Stimulated activated CD8-positive, alpha-beta memory T cell treated with anti-CD3 and anti-CD28 coated beads, Interleukin-15, amount 100 ng/mL, for 1 hour (primary cell): ENCODE measurements at regions not wholly inside any gene's neighbourhood (a gene's known extent, or its start where the extent isn't known, plus 50 kb on each side); places are given as distances from the start of the nearest gene placed in this dataset.
"Not testable (repeated sequence)": the region's sequence is repeated elsewhere in the genome, so short reads cannot be mapped to it uniquely, and the experiment has no call there.

Experiments used
- DNase-seq: peaks from one replicate; pipeline ENCODE4 v3.0.0-alpha.2; 2020; ENCODE audit warnings: low read depth

DNA sequence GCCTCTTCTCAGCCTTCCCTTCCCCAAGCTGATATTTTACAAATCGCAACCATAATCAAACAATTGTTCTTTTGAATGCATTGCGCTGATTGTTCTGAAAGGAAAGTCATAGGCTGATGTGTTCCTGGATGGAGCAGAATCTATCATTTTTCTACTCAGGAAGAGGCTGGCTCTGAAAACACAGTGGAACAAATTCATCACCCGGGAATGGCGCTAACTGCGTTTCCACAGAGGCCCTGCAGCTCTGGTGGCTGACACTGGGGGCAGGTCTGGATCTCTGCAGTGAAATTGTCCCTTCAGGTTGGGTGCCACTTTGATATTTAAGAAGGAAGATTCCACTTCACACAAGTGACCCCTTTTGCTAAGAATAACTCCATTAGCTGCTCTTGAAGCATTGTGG, 1060.8 kb downstream of the UQCRFS1 start:
- no peak for DNase-seq

DNA sequence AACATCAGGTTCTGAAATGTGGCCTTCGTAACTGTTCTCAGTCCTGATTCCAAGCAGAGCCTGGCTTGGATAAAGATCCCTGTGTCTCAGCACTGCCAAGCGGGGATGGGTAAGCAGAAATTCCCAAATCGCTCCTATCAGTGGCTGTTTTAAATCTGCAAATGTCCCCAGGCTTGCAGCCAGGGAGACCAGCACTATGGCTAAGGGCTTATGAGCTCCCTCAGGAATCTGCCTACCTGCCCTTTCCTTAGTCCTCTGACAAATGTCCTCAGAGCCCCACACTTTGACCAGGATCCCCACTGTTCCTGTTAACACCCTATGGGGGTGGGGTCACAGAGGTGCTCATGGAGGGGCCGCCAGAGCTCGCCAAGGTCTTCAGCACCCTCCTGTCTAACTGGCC, 1062.8 kb downstream of the UQCRFS1 start:
- DNase-seq = no peak

DNA sequence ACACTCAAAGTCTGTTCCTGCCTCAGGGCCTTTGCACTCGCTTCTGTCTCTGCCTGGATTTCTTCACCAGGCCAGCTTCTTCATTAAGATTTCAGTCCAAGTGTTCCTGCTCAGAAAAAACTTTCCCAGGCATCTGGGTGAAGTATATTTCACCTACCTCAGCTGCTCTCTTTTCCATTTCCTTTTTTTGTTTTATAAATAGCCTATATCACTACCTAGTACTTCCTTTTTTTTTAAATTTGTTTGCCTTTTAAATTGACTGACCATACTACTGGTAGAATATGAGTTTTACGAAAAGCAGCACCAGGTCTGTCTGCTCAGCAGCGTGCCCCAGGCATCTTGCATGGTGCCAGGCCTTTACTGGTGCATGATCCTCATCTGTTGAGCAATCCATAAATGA, 1064.4 kb downstream of the UQCRFS1 start:
- DNase-seq = no peak

DNA sequence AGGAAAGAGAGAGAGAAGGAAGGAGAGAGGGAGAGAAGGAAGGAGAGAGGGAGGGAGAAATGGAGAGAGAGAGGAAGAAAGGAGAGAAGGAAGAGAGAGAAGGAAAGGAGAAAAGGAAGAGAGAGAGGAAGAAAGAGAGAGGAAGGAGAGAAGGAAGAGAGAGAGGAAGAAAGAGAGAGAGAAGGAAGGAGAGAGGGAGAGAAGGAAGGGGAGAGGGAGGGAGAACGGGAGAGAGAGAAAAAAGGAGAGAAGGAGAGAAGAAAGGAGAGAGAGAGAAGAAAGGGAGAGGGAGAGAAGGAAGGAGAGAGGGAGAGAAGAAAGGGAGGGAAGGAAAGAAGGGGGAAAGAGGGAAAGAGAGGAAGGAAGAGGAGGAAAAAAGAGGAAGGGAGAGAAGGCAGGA, 1070.7 kb downstream of the UQCRFS1 start:
- no peak for DNase-seq

DNA sequence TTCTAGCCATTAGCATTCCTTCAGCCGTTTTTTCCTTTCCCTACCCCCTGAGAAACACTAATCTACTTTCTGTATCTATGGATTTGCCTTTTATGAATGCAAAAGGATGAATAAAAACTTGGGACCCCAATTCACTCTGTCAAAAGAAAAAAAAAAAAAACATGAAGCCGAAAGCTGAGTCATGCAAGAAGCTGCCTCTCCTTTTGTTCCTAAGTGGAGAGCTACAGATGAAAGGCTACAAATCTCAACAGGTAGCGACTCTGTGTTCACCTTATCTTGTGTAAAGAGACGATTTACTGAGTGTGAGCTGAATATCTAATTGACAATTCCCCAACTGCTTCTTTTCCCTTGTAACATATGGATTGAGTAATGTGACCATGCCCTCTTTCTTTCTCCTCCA, 1072.8 kb downstream of the UQCRFS1 start:
- DNase-seq = no peak

DNA sequence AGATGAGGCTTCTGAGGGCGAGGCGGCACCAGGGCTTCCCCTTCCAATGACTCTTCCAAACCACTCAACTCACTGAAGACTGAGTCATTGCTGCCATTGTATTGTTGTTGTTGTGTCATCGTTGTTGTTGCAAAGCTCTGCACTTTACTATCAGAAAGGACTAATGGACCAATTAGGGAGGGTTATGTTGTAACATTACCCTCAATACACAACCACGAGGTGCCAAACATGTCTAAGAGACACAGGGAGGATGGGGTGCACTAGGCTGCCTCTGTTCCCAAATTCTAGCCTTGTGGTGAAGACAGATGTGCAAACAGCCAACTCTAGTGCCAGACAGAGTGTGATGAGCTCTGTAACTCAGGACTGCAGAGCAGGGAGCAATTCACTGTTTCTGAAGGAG, 1075.2 kb downstream of the UQCRFS1 start:
- DNase-seq = no peak

DNA sequence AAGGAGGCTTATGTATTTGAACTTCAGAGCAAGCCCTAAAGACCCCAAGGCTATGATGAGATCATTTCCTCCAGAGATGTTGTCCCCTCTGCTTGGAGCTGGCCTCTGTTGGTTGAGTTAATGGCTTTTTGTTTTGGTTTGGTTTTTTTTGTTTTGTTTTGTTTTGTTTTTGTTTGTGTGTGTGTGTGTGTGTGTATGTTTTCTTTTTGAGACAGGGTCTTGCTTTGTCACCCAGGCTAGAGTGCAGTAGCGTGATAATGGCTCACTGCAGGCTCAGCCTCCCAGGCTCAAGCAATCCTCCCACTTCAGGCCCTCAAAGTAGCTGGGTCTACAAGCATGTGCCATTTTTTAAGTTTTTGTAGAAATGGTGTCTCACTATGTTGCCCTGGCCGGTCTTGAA, 1076.2 kb downstream of the UQCRFS1 start:
- DNase-seq = no peak

DNA sequence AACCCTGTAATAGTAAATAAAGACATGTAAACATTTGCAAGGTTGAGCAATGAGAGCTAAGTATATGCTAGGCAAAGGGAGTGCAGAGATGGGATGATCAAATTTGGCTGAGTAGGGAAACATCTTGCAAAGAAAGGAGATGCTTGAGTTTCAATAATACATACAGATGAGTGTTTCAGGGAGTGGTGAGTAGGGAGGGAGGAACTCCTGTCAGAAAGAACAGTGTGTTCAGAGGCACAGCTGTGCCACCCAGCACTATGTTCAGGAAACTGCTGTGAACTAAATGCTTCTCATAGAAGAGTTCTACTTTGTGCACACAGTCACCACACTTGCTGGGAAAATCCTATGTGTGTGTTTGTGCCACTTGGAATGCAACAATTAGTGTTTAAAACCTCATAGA, 1077.1 kb downstream of the UQCRFS1 start:
- DNase-seq = no peak

DNA sequence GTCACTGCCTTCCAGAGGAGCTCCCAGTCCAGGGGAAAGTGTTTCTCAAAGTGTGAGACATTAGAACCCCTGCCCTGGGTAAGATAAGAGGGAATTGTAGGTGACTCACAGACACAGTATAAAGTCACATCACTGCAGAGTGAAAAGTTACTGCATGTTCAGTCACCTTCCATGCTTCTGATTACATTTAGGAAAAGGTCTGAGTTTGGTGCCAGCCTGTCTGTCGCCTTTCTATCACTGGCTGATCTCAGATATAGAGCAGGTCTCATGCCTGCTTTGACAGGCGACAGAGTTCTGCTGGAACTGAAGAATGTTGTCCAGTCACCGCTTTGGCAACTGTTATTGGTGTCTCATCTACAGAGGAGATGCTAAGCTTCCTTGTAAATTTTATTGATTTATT, 1078.6 kb downstream of the UQCRFS1 start:
- no peak for DNase-seq

DNA sequence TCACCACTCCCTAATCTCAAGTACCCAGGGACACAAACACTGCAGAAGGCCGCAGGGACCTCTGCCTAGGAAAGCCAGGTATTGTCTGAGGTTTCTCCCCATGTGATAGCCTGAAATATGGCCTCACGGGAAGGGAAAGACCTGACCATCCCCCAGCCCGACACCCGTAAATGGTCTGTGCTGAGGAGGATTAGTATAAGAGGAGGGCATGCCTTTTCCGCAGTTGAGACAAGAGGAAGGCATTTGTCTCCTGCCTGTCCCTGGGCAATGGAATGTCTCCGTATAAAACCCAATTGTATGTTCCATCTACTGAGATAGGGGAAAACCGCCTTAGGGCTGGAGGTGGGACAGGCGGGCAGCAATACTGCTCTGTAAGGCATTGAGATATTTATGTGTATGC, 1082.1 kb downstream of the UQCRFS1 start:
- not testable (repeated sequence) for DNase-seq

DNA sequence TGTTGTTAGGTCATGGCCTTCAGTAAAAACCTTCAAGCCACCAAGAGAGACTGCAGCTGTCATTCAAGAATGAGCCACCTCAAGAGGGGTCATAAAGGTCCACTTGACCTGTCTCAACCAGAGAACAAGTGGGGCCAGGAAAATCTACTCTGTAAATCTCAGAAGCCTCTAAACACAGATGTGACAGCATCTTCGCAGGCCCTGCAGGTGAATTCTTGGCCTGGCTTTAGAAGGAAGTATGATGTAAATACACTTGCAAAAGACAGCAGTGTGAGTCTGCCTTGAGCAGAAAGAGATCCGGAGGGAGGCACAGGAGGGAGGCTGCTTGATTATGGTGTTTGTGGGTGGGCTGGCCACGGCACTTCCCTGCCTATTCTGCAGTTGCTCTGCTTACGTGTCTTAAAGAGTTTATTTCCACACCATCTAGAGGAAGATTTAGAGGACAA, 1082.9 kb downstream of the UQCRFS1 start:
- DNase-seq = no peak

DNA sequence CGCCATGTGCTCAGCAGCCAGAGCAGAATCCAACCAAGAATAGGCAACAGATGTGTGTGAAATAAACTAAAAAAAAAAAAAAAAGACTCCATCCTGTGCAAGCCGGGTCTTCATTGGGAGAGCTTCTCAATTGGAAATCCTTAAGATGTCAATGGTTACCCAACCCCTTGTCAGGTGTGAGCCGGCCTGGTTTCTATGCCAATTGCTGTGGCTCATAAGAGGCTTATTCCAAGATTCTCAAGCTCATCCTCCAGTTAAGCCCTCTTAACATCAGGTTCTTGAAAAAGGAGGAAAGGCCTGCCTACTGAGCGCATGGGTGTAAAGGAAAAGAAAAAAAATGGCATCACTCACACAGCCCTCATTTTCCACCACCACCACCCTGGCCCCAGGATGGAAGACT, 1084.6 kb downstream of the UQCRFS1 start:
- DNase-seq = no peak

DNA sequence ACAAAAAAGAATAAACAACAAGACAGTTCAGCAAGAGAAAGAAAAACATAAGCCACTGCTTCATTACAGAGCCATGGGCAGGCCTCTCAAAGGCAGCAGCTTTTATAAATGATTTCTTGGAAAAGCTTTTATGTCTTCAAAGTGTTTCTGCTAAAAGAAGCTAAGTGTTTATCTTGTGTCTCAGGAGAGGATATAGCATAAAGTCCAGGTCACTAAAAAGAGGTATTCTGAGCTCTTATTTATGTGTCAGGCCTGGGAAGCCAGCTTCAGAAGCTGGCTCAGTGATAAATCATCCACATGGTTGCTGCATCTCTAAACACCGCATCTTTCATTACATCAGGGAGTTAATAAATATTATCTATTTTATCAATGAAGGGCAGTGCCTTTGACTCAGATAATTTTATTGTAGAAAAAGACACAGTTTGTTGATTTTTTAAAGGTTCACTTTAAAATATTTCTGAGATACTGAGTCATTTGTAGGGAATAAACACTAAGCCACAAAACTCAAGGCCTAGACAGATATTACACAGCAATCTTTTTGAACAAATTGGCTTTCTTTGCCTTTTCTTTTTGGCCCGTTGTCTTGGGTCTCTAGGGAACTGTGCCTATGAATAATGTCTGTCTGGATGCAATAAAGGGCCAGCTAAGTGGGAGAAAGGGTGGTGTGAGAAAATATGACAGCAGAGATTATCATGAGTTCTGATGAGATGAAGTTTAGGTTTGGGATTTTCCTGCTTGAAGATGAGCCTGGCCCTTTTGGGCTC, 1086.6 kb downstream of the UQCRFS1 start:
- no peak for DNase-seq

DNA sequence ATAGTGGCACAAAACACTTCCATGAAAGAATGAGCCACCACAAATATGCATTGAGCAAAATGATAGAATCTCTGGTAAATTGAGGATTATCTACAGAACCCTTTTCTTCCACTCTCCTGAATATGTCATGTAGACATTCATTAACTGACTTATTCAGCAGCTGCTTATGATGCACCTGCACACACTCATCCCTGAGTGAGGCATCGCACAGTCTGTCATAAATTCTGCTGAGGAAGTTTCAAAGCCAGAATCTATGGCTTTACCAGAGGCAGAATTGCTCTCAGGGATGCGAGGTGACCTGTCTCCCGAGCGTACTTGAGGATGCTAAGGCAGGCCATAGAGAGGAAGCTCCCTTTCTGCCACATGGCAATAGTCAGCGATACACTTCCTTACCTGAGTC, 1090.2 kb downstream of the UQCRFS1 start:
- no peak for DNase-seq

DNA sequence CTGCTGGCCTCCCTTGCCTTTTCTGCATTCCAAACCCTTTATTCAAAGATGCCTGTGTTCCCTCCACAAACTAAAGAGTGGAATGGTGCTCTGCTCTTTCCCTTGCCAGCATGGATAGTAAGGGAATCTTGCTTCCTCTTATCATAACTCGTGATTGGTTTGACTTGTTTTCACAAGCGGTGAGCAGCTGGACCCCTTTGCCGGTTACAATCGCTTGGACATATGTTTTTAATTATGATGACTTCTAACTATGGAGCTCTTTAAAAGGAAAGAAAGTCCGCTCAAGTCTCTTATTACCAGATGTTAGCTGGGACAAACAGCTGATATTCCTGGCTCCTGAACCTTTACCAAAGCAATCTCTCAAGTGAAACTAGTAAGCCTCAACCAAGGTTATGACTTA, 1094.7 kb downstream of the UQCRFS1 start:
- no peak for DNase-seq

DNA sequence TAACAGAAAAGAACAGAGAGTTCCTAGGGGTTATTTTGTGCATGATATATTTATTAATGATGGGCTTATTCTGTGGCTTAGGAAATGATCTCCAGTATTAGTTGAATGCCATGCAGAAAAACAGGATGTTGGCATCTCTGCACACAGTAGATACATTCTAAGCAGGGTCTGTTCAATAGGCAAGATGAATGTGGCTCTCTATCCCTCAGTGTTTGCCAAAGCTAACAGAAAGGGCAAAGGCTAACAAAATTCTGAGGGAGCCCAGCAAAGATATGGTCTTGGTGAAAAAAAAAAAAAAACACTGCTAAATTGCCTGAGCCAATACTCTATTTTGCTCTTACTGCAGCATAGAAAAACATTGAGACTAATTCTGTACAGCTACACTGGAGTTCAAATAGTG, 1095.8 kb downstream of the UQCRFS1 start:
- no peak for DNase-seq

DNA sequence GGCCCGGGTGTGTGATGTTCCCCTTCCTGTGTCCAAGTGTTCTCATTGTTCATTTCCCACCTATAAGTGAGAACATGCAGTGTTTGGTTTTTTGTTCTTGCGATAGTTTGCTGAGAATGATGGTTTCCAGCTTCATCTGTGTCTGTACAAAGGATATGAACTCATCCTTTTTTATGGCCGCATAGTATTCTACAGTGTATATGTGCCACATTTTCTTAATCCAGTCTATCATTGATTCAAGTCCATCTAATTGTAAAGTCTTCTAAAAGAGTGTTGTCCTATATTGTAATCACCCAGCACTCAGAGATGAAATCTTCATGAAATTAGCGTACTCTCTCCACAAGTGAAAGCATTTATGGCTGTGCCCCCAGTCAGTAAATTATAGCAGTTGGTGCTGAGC, 1096.6 kb downstream of the UQCRFS1 start:
- DNase-seq = not testable (repeated sequence)

DNA sequence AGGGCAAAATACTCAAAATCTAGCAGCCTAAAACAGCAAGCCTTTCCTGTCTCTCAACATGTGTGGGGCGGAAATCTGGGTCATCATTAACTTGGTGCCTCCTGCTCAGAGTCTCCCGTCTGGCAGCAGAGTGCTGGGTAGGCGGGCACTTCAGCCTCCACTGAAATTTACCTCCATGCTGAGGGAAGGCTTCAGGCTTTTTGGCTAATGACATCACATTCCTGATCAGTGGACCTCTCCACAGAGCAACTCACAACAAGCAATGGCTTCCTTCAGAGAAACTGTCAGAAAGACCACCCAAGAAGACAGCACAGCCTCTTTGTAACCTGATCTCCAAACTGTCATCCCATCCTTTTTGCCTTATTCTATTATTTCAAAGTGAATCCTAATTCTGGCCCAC, 1109.0 kb downstream of the UQCRFS1 start:
- DNase-seq = no peak

DNA sequence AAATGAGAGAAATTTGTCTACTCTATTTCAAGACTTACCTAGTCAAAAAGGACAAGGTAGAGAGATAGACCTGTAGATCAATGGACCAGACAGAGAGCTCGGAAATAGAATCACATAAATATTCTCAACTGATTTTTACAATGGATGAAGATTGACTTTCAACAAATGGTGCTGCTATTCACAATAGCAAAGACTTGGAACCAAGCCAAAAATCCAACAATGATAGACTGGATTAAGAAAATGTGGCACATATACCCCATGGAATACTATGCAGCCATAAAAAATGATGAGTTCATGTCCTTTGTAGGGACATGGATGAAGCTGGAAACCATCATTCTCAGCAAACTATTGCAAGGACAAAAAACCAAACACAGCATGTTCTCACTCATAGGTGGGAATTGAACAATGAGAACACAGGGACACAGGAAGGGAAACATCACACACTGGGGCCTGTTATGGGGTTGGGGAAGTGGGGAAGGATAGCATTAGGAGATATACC, 1128.2 kb downstream of the UQCRFS1 start:
- DNase-seq = not testable (repeated sequence)

DNA sequence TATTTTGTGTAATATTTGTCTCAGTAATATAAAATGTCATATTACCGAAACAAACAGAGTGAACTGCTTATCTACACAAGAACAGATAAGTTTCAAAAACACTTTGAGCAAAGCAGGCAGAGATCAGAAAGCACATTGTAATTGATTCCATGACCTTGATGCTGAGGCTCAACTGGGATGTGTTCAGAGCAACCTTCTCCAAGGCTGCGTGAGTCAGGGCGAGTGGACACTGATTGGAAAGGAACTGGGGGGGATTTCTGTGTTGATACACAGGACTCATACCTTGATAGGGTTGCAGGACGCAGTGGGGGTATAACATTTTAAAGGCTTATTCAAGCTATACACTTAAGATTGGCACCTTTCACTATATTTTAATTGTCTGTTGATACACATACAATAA, 1136.3 kb downstream of the UQCRFS1 start:
- no peak for DNase-seq

DNA sequence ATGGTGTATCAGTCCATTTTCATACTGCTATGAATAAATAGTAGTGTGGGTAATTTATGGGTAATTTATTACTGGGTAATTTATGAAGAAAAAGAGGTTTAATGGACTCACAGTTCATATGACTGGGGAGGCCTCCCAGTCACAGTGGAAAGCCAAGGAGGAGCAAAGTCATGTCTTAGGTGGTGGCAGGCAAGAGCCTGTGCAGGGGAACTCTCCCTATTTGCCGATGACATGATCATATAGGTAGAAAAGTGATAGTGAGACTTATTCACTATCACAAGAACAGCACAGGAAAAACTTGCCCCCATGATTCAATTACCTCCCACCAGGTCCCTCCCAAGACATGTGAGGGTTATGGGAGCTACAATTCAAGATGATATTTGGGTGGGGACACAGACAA, 1137.7 kb downstream of the UQCRFS1 start:
- no peak for DNase-seq

DNA sequence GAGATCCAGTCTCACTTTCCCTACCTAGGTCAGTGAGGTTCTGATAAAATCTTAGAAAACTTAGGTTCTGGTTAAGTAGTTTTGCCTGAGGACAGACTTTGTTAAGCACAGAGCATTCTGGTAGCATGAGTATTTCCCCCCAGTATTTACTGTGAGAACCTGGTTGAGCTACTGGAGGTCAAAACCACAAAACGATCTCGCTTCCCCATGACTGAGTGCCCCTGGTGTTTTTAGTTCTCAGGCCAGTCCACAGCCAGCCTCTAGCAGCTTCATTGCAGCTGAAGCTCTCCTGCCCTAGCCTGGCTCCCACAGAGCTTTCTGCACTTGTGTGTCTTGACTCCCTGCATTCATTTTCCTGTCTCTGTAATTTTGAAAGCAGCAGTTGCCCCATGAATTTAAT, 1138.2 kb downstream of the UQCRFS1 start:
- no peak for DNase-seq

DNA sequence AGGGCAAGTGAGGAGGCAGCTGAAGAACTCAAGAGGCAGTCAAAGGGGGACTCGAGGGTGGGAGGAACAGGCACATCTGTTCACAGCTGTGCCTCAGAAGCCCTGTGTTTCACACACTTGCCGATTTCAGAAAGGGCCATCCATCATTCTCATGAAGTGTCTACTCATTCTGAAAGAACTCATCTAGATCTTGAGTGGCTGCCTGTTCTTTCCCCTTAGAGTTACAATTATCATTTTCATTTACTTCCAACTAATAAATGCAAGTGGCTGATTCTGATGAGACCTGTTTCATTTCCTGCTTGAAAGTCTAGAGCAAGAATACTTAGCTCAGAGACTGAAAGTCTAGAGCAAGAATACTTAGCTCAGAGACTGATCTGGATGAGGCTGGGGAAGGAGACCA, 1145.1 kb downstream of the UQCRFS1 start:
- DNase-seq = no peak

DNA sequence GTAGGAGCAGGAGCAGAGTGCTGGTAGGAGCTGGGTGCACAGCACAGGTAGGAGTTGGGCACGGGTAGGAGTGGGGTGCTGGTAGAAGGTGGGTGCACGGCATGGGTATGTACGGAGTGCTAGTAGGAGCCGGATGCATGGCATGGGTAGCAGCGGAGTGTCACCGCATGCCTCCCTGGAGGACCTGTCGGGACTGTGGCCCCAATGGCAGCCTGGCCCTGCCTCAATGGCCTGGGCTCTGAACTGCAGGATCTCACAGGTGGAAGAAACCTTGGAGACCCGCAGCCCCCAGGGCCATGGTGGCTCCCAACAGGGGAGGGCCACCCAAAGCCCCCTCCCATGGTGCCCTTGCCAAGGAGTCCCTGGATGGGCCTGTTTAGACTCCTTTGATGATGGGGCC, 1146.0 kb downstream of the UQCRFS1 start:
- no peak for DNase-seq
